ENCODE measurements at regions not wholly inside any gene's neighbourhood (a gene's known extent, or its start where the extent isn't known, plus 50 kb on each side); places are given as distances from the start of the nearest gene placed in this dataset.
"Not testable (repeated sequence)": the region's sequence is repeated elsewhere in the genome, so short reads cannot be mapped to it uniquely, and the experiment has no call there.

DNA sequence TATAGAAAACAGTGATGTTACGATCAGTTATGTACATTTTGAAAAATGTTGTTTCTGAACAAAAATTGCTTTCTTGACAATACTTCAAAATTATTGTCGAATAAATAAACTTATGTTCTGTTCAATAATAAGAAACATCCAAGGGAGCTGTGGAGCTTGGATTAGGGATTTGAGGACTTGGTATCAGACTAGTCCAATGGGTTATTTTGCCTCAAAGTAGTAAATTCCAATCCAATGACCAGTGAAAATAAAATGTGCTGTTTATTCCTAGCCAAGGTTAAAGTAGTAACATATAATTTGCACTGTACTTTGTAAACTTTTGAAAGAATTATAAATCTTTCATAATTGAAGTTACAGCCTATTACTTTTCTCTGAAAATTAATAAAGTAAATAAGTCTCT, 79.1 kb upstream of the IVNS1ABP start:
- DNase-seq, result no peak

- DNase-seq, result no peak
Measured at GRCh38 chr1:185393815-185394214, 76.8 kb upstream of the IVNS1ABP start.

DNA sequence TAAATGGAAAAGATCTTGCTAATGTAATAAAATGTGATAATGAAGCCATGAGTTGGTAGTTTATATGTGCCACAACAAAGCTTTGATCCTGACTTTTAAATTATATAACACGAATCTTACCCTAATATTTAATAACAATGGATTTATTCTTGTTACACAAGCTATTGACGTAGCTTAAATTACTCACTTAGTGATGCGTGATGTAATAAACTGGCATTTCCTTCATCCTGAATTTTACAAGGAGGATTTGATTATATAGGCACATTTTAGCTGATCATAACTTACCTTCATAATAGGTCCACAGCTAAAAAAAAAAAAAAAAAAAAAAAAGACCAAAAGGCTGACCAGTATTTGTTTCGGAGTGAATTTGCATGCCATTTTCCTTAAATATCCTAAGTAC, 76.2 kb upstream of the IVNS1ABP start:
- no peak for DNase-seq

- no peak for DNase-seq
Measured at GRCh38 chr1:185388815-185389214, 71.8 kb upstream of the IVNS1ABP start.

GRCh38 chr1:185388346-185388745, 71.3 kb upstream of the IVNS1ABP start:
- no peak for DNase-seq

DNA sequence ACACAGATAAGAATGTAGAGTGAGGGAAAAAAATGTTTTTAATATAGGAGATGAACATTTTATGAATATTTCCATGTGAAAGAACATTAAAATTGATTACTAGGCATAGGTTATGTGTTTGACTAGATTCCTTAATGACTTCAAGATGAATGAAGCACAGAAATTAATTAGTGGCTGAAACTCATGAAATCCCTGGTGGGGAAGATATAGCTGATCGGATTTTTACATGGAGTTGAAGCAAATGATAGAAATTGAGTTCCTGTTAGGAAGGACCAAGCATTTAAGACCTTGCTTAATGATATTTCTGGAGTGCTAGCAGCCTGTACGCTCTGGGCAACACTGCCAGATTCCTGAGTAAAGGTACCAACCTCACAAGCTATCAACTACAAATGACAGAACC, 68.9 kb upstream of the IVNS1ABP start:
- no peak for DNase-seq

GRCh38 chr1:185383805-185384204, 66.8 kb upstream of the IVNS1ABP start:
- not testable (repeated sequence) for DNase-seq

DNA sequence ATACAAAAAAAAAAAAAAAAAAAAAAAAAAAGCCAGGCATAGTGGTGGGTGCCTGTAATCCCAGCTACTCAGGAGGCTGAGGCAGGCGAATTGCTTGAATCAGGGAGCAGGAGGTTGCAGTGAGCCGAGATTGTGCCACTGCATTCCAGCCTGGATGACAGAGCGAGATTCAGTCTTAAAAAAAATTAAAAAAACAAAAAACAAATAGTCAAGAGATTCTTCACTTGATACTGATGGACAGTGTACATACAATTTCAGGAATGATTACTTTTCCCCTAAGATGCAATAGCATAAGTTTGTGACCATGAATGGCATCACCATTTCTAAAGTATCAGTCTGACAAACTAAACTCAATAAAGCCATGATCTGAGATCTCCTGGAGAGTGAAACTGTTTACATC, 60.8 kb upstream of the IVNS1ABP start:
- no peak for DNase-seq

GRCh38 chr1:185376840-185377635, 60.0 kb upstream of the IVNS1ABP start:
- DNase-seq, result no peak

GRCh38 chr1:185376288-185376687, 59.2 kb upstream of the IVNS1ABP start:
- no peak for DNase-seq

DNA sequence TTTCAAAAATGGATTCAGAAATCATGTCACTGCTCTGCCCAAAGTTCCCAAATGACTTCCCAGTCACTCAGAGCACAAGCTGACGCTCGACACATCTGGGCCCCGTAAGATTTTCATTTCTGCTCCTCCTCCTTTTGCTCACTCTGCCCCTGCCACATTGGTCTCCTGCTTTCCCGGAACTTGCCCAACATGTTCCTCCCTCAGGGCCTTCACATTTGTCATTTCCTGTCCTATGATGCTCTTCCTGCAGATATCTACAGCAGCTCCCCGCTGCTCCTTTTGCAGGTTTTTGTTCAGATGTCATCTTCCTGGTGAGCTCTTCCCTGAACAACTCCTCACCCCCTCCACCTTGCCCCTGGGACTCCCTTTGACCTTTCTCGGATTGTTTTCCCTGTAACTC, 58.5 kb upstream of the IVNS1ABP start:
- no peak for DNase-seq

DNA sequence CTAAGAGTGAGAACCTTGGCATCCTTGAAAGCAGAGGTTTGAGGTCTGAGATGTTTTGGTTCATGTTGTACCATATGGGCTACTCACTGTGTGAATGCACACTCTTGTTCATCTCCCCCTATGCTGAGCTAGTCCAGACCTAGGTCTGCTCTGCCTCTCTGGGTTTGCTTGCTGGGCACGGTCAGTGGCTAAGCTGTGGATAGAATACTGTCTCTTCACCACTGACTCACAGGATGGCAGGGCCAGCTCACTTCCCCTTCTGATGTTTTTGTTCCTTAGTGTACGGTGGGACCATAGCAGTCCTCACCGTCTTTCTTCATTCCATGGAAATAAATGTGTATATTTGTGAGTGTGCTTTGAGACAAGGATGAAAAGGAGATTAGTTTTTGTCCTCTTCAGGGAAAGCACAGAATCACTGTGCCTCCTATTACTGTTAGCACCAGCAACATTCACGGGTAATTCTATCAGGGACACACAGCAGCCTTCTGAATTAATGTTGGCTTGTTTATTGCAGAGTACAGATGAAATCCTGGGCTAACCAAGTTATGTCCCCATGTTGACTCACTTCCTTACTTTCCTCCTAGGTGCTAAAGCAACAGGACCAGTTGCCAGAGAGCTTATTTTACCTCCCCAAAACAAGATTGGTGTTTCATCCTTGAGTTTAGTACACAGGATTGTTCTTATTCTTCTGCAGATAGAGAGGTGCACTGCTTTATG, 56.9 kb upstream of the IVNS1ABP start:
- DNase-seq, result no peak

DNA sequence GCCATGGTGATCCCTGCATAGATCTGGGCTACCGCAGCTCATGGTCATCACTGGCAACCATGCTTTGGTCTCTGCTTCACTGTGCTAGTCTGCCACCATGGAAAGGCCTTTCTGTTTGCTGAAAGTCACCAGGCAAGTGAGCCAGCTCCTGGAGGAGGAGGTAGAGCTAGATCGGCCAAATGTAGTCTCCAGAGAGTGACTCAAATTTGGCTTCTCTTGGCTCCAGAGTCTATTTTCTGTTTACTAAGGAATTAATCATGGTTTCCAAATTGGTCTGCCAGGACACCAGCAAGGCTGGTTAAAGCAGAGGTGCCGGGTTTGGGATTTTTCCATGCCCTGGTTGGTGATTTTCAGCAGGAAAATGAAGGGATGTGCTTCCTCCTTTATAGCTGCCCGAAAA, 52.7 kb upstream of the IVNS1ABP start:
- no peak for DNase-seq

GRCh38 chr1:185368913-185369491, 52.0 kb upstream of the IVNS1ABP start:
- DNase-seq, result no peak

GRCh38 chr1:185368313-185368855, 51.3 kb upstream of the IVNS1ABP start:
- DNase-seq, result no peak

GRCh38 chr1:185367218-185367617, 50.2 kb upstream of the IVNS1ABP start:
- DNase-seq, result no peak
